HepG2 (cell line): ENCODE measurements at regions not wholly inside any gene's neighbourhood (a gene's known extent, or its start where the extent isn't known, plus 50 kb on each side); places are given as distances from the start of the nearest gene placed in this dataset.

Experiments
- ATAC-seq: fragments of 200-7000 bp; cut with Tn5 transposase; 3 replicates; pipeline ENCODE4 v1.9.1; 2020; ENCODE audit warnings: mild to moderate bottlenecking, moderate library complexity
- BruUV-seq: library from RNA; stranded (reverse); fragments of 400-500 nt; replicated peaks from 2 replicates; lab custom pipeline; 2021; lab: Mats Ljungman, UMichigan
- CTCF ChIA-PET: fragments of 300-600 bp; formaldehyde crosslinking; extraction: SDS; loops from one replicate; lab custom pipeline; 2021; ENCODE audit warnings: low total read pairs, inconsistent platforms, low intra/inter-chr PET ratio; lab: Yijun Ruan, JAX
- POLR2A ChIA-PET: fragments of 350-600 bp; sonication (Branson Sonifier 250); formaldehyde crosslinking; loops from one replicate; lab custom pipeline; 2020; ENCODE audit warnings: antibody characterized with exemption, inconsistent platforms; lab: Yijun Ruan, JAX
- DNase-seq: peaks from one replicate; pipeline ENCODE4 v3.0.0-alpha.2; 2015; ENCODE audit warnings: low spot score
- FAIRE-seq: peaks from 3 replicates; lab custom pipeline; 2011; peaks lifted over from hg19 to GRCh38; lab: Jason Lieb, UNC
- H2AFZ ChIP-seq: one replicate; pipeline ENCODE4 v1.6.1; 2011; ENCODE audit warnings: low read length, inconsistent platforms
- H3K27ac ChIP-seq: fragments of 300-600 bp; 3 replicates; pipeline ENCODE4 v1.8.0; 2011; ENCODE audit warnings: mixed run types, mild to moderate bottlenecking, mixed read lengths, low read length, inconsistent platforms; ENCODE audit not compliant: insufficient read depth; ENCODE audit errors: extremely low read length
- H3K27me3 ChIP-seq, 2 experiments: fragments of 200-600 bp in 1 of 2; 2 replicates in 1 of 2; 3 replicates in 1 of 2; pipeline versions ENCODE4 v1.6.0 to v1.8.0; 2011; ENCODE audit warnings: low read length in 2 of 2, mild to moderate bottlenecking in 2 of 2, moderate library complexity in 2 of 2, inconsistent platforms in 1 of 2; ENCODE audit not compliant: insufficient read depth in 2 of 2, control insufficient read depth in 1 of 2
- H3K36me3 ChIP-seq, 2 experiments: fragments of 200-600 bp in 1 of 2; replicated peaks in 1 of 2; 2 replicates in 1 of 2; 3 replicates in 1 of 2; pipeline versions ENCODE4 v1.5.1 to v1.8.0; 2011; ENCODE audit warnings: low read length in 2 of 2, inconsistent platforms in 1 of 2; ENCODE audit not compliant: insufficient read depth in 2 of 2, control insufficient read depth in 1 of 2
- H3K4me1 ChIP-seq: 2 replicates; pipeline ENCODE4 v1.5.1; 2012; ENCODE audit warnings: low read length, inconsistent platforms; ENCODE audit not compliant: insufficient read depth
- H3K4me2 ChIP-seq: 2 replicates; pipeline ENCODE4 v1.6.0; 2011; ENCODE audit warnings: low read depth, low read length, inconsistent platforms
- H3K4me3 ChIP-seq, 3 experiments: fragments of 200-600 bp in 1 of 3; sonication (generic), shearing (Covaris generic) in 1 of 3; replicated peaks in 1 of 3; 2 replicates each; pipeline ENCODE4 v1.5.1; 2011 to 2016; ENCODE audit warnings: low read length in 3 of 3, inconsistent platforms in 2 of 3, low read depth in 2 of 3, mild to moderate bottlenecking in 2 of 3, control low read depth in 1 of 3, mixed read lengths in 1 of 3; ENCODE audit not compliant: insufficient read depth in 1 of 3
- H3K79me2 ChIP-seq: one replicate; pipeline ENCODE4 v1.6.1; 2011; ENCODE audit warnings: low read length, inconsistent platforms; ENCODE audit not compliant: insufficient read depth
- H3K9ac ChIP-seq: 2 replicates; pipeline ENCODE4 v1.6.0; 2011; ENCODE audit warnings: mild to moderate bottlenecking, low read depth, low read length, inconsistent platforms; ENCODE audit not compliant: insufficient read depth
- H3K9me3 ChIP-seq: 2 replicates; pipeline ENCODE4 v1.5.1; 2012; ENCODE audit warnings: mild to moderate bottlenecking, low read length
- H4K20me1 ChIP-seq: 2 replicates; pipeline ENCODE4 v1.6.0; 2011; ENCODE audit warnings: inconsistent platforms, mild to moderate bottlenecking, low read length, moderate library complexity; ENCODE audit not compliant: insufficient read depth
- ATRX ChIP-seq: sonication (generic); formaldehyde crosslinking; IDR thresholded peaks from 2 replicates; pipeline ENCODE4 v1.4.0; 2020; ENCODE audit warnings: missing genetic modification reagents, borderline replicate concordance
- HOXA9 ChIP-seq: sonication (generic); formaldehyde crosslinking; IDR thresholded peaks from 2 replicates; pipeline ENCODE4 v1.8.1; 2022; ENCODE audit warnings: missing genetic modification reagents, mild to moderate bottlenecking, moderate library complexity, borderline replicate concordance
- KDM5A ChIP-seq: fragments of 200-600 bp; sonication (generic); IDR thresholded peaks from 2 replicates; pipeline ENCODE4 v1.7.0; 2018; ENCODE audit warnings: antibody characterized with exemption, mild to moderate bottlenecking, low read length, borderline replicate concordance
- SATB2 ChIP-seq: sonication (generic); formaldehyde crosslinking; IDR thresholded peaks from 2 replicates; pipeline ENCODE4 v1.5.0; 2020; ENCODE audit warnings: missing genetic modification reagents
- ZBTB3 ChIP-seq: sonication (generic); formaldehyde crosslinking; IDR thresholded peaks from 2 replicates; pipeline ENCODE4 v1.4.0; 2020; ENCODE audit warnings: low read depth, mild to moderate bottlenecking, moderate library complexity, missing genetic modification reagents, borderline replicate concordance
- ZBTB7A ChIP-seq: sonication (generic); formaldehyde crosslinking; IDR thresholded peaks from 2 replicates; pipeline ENCODE4 v1.8.0; 2022; ENCODE audit warnings: mild to moderate bottlenecking, missing genetic modification reagents
- ZNF563 ChIP-seq: sonication (generic); formaldehyde crosslinking; IDR thresholded peaks from 2 replicates; pipeline ENCODE4 v1.8.0; 2022; ENCODE audit warnings: mild to moderate bottlenecking, moderate library complexity, missing genetic modification reagents
- WGBS: methylation state at CpG from one replicate; pipeline ENCODE4 v1.1.6; 2017; ENCODE audit warnings: low lambda C conversion rate; 5-methylcytosine and 5-hydroxymethylcytosine counted together
- in situ Hi-C: cut with HindIII; loops from 2 replicates; pipeline ENCODE4 v1.10.0; 2017; ENCODE audit warnings: low pct_unique_long_range_greater_than_20kb; ENCODE audit not compliant: extremely low pct_ligation_motif_present
- intact Hi-C: fragments of 100-400 bp; cut with micrococcal nuclease; formaldehyde crosslinking; loops from one replicate; pipeline ENCODE4 v1.10.0; 2022; ENCODE audit not compliant: unreplicated experiment
- TF ChIP-seq, protein P1 (sequence below): IDR thresholded peaks from 2 replicates; pipeline ENCODE4 v1.6.1; 2016
- TF ChIP-seq, protein P2 (sequence below): IDR thresholded peaks from 2 replicates; pipeline ENCODE4 v1.4.0; 2020; ENCODE audit warnings: mild to moderate bottlenecking, missing genetic modification reagents
- TF ChIP-seq, protein P3 (sequence below): sonication (generic); formaldehyde crosslinking; IDR thresholded peaks from 2 replicates; pipeline ENCODE4 v1.5.1; 2020; ENCODE audit warnings: missing genetic modification reagents, mild to moderate bottlenecking, borderline replicate concordance
- TF ChIP-seq, protein P4 (sequence below): sonication (generic); formaldehyde crosslinking; IDR thresholded peaks from 2 replicates; pipeline ENCODE4 v1.5.0; 2020; ENCODE audit warnings: missing genetic modification reagents, mild to moderate bottlenecking, borderline replicate concordance
- TF ChIP-seq, protein P5 (sequence below): sonication (generic); formaldehyde crosslinking; conservative IDR thresholded peaks from 2 replicates; pipeline ENCODE4 v1.5.0; 2020; ENCODE audit warnings: missing genetic modification reagents

DNA sequence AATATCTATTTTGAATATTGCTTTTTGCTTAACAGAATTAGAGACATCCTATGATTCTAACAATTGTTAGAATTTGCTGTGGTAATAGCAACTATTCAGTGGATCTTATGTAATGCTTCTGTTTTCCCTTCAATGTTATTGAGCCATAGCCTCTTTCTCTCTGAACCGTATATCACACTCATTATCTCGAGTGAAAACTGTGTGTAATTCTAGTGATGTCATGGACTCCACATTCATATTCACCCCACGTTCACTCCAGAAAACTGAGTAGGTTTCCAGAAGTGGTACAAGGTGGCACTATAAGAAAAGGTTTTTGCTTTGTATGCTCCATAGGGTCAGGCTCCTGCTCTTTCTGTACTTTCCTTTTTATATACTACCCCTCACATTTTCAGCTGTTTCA lies 534.3 kb upstream of the PABPC4L start (continued):
- TF ChIP-seq KDM5A, result no peak
- TF ChIP-seq, protein P1, sequence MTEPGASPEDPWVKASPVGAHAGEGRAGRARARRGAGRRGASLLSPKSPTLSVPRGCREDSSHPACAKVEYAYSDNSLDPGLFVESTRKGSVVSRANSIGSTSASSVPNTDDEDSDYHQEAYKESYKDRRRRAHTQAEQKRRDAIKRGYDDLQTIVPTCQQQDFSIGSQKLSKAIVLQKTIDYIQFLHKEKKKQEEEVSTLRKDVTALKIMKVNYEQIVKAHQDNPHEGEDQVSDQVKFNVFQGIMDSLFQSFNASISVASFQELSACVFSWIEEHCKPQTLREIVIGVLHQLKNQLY (CRISPR knock-in tag), result no peak
- TF ChIP-seq, protein P2, sequence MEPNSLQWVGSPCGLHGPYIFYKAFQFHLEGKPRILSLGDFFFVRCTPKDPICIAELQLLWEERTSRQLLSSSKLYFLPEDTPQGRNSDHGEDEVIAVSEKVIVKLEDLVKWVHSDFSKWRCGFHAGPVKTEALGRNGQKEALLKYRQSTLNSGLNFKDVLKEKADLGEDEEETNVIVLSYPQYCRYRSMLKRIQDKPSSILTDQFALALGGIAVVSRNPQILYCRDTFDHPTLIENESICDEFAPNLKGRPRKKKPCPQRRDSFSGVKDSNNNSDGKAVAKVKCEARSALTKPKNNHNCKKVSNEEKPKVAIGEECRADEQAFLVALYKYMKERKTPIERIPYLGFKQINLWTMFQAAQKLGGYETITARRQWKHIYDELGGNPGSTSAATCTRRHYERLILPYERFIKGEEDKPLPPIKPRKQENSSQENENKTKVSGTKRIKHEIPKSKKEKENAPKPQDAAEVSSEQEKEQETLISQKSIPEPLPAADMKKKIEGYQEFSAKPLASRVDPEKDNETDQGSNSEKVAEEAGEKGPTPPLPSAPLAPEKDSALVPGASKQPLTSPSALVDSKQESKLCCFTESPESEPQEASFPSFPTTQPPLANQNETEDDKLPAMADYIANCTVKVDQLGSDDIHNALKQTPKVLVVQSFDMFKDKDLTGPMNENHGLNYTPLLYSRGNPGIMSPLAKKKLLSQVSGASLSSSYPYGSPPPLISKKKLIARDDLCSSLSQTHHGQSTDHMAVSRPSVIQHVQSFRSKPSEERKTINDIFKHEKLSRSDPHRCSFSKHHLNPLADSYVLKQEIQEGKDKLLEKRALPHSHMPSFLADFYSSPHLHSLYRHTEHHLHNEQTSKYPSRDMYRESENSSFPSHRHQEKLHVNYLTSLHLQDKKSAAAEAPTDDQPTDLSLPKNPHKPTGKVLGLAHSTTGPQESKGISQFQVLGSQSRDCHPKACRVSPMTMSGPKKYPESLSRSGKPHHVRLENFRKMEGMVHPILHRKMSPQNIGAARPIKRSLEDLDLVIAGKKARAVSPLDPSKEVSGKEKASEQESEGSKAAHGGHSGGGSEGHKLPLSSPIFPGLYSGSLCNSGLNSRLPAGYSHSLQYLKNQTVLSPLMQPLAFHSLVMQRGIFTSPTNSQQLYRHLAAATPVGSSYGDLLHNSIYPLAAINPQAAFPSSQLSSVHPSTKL, result no peak
- no peak for TF ChIP-seq ZNF563
- no peak for TF ChIP-seq HOXA9
- no peak for TF ChIP-seq ZBTB7A (CRISPR knock-in tag)
- TF ChIP-seq, protein P3, sequence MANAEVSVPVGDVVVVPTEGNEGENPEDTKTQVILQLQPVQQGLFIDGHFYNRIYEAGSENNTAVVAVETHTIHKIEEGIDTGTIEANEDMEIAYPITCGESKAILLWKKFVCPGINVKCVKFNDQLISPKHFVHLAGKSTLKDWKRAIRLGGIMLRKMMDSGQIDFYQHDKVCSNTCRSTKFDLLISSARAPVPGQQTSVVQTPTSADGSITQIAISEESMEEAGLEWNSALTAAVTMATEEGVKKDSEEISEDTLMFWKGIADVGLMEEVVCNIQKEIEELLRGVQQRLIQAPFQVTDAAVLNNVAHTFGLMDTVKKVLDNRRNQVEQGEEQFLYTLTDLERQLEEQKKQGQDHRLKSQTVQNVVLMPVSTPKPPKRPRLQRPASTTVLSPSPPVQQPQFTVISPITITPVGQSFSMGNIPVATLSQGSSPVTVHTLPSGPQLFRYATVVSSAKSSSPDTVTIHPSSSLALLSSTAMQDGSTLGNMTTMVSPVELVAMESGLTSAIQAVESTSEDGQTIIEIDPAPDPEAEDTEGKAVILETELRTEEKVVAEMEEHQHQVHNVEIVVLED (CRISPR knock-in tag), result no peak

DNA sequence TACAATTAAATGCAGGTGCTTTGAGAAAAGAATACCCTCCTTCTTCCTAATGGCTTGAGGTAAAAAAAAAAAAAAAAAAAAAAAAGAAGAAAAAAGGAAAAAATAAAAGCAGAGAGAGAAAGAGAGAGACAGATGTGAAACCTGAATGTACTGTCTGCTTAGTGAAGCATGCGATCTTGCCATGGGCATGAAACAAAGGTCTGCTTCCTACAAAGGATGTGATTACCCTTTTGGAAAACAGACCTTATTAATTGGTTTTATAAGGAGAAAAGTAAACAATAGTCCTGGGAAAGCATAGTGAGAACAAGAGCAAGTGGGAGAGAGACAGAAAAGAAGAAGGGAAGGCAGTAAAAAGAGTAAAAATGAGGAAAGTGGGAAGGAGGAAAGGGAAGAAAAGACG lies 526.1 kb upstream of the PABPC4L start:
- 25% methylated on average over 2 of the region's 2 CpGs for WGBS
- no peaks in the 10 kb centered on the region for H3K36me3 ChIP-seq
- H4K20me1 ChIP-seq, result no peaks in the 10 kb centered on the region
- CTCF ChIA-PET, result no interaction called here
- intact Hi-C loops, result no loop called here
- POLR2A ChIA-PET, result no interaction called here
- no peak overlapping the region for H3K4me2 ChIP-seq
- H3K9ac ChIP-seq, result no peak overlapping the region
- DNase-seq (no peak), ATAC-seq (no peak), FAIRE-seq (no peak)
- H3K9me3 ChIP-seq, result no peaks in the 10 kb centered on the region
- no peak overlapping the region for H3K4me3 ChIP-seq
- H3K4me1 ChIP-seq, result no peaks in the 10 kb centered on the region
- BruUV-seq, result no TSS peak
- H3K27me3 ChIP-seq, result no peaks in the 10 kb centered on the region
- H3K27ac ChIP-seq, result no peak overlapping the region
- in situ Hi-C loops, result no loop called here
- H3K79me2 ChIP-seq, result no peaks in the 10 kb centered on the region
- H2AFZ ChIP-seq, result no peak overlapping the region
- TF ChIP-seq ATRX (no peak), ZBTB3 (CRISPR knock-in tag) (no peak), SATB2 (CRISPR knock-in tag) (no peak)
- TF ChIP-seq, protein P4, sequence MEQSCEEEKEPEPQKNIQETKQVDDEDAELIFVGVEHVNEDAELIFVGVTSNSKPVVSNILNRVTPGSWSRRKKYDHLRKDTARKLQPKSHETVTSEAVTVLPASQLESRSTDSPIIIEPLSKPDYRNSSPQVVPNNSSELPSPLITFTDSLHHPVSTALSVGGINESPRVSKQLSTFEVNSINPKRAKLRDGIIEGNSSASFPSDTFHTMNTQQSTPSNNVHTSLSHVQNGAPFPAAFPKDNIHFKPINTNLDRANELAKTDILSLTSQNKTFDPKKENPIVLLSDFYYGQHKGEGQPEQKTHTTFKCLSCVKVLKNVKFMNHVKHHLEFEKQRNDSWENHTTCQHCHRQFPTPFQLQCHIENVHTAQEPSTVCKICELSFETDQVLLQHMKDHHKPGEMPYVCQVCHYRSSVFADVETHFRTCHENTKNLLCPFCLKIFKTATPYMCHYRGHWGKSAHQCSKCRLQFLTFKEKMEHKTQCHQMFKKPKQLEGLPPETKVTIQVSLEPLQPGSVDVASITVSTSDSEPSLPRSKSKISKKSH, result no peak
- TF ChIP-seq, protein P5, sequence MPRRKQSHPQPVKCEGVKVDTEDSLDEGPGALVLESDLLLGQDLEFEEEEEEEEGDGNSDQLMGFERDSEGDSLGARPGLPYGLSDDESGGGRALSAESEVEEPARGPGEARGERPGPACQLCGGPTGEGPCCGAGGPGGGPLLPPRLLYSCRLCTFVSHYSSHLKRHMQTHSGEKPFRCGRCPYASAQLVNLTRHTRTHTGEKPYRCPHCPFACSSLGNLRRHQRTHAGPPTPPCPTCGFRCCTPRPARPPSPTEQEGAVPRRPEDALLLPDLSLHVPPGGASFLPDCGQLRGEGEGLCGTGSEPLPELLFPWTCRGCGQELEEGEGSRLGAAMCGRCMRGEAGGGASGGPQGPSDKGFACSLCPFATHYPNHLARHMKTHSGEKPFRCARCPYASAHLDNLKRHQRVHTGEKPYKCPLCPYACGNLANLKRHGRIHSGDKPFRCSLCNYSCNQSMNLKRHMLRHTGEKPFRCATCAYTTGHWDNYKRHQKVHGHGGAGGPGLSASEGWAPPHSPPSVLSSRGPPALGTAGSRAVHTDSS, result no peak
